ENCODE measurements at regions not wholly inside any gene's neighbourhood (a gene's known extent, or its start where the extent isn't known, plus 50 kb on each side); places are given as distances from the start of the nearest gene placed in this dataset.

- intact Hi-C loops (cut with micrococcal nuclease): no loop called here
Observed at GRCh38 chr7:85457911-85458310, 271.1 kb upstream of the SEMA3D start.

- intact Hi-C loops (cut with micrococcal nuclease): no loop called here
Observed at GRCh38 chr7:85456254-85456653, 269.4 kb upstream of the SEMA3D start.

DNA sequence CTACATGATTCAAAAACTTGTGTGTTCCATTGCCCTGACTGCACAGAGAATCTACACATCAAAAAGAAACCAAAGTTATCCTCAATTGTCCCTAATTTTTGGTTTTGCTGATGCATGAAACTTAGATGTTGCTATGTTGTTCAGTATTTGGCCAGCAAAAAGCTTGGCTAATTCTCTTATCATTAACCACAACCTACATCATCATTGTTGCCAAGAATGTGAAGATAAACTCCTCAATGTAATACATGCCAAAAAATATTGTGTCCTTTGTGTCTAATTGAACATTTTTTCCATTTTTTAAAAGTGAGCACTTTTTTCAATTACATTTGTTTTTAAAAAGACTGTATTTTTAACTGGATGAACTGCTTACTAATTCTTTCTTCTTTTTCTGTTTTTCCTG, 268.0 kb upstream of the SEMA3D start:
- intact Hi-C loops (cut with micrococcal nuclease): no loop called here

- intact Hi-C loops (cut with micrococcal nuclease): no loop called here
Observed at GRCh38 chr7:85452674-85453073, 265.8 kb upstream of the SEMA3D start.

DNA sequence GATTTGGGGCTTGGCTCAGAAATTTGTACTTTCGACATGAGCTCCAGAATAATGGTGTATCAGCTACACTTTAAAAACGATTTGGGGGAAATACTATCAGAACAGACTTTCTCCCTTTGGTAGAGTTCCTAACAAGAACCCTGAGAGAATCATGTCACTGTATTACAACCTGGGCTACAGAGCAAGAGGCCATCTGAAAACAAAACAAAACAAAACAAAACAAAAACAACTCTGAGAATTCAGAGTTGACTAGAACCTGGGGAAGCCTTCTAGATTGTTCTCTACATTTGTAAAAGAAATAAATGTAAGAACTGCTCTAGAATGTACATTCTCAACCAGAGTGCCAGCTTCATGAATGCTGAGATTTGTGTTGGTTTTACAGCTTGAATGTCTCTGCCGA, 262.6 kb upstream of the SEMA3D start:
- intact Hi-C loops (cut with micrococcal nuclease): no loop called here

DNA sequence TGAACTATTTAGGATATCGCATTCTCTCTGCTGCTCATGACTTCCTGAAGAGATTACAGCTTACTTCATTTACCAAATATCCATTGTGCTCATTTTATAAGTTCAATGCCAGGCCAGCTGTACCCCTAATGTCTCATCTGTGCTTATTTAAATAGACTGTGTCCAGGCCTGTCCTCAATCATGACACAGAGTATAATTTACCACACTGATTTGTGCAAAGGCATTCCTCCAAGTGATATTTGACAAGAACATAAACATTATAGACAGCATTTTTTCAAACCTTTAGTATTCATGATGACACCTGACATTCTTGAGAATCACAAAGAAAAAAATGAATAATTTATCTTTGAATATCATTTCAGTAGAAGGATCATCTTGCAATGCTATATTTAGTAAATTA, 260.1 kb upstream of the SEMA3D start:
- intact Hi-C loops (cut with micrococcal nuclease): no loop called here

- intact Hi-C loops (cut with micrococcal nuclease): no loop called here
Observed at GRCh38 chr7:85426487-85426960, 239.7 kb upstream of the SEMA3D start.

GRCh38 chr7:85424298-85424697, 237.4 kb upstream of the SEMA3D start:
- intact Hi-C loops (cut with micrococcal nuclease): no loop called here

DNA sequence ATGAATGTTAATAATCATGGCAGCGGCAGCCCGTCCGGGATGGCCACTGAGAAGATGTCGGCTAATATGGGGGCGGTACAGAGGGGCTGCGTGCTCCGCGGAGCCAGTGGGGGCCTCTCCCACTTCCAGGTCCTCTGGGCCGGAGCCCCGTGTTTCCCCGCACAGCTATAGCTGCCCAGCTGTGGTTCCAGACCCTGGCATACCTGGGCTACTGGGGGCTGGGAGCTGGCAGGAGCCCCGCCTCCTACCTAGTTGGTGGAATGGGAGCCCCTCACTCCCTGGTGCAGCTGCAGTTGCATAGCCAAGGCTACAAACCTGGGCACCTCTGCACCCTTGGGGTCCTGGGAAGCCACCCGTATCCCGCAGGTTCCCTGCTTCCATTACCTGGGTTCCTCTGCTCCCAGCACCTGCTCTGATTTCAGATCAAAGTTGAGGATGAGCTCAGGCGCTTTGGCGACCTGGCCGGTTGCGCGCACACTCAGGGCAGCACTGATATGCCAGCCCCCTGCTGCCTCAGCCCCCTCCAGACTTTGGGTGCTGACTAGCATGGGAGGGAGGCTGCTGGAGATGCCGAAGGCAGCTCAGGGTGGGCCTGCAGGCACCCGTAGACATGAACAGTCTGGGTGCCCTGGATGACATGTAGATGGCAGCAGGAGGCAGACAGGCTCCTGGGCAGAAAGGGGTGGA, 236.5 kb upstream of the SEMA3D start:
- intact Hi-C loops (cut with micrococcal nuclease): no loop called here

- intact Hi-C loops (cut with micrococcal nuclease): no loop called here
Observed at GRCh38 chr7:85415743-85416142, 228.9 kb upstream of the SEMA3D start.

GRCh38 chr7:85413718-85414117, 226.9 kb upstream of the SEMA3D start:
- intact Hi-C loops (cut with micrococcal nuclease): no loop called here

DNA sequence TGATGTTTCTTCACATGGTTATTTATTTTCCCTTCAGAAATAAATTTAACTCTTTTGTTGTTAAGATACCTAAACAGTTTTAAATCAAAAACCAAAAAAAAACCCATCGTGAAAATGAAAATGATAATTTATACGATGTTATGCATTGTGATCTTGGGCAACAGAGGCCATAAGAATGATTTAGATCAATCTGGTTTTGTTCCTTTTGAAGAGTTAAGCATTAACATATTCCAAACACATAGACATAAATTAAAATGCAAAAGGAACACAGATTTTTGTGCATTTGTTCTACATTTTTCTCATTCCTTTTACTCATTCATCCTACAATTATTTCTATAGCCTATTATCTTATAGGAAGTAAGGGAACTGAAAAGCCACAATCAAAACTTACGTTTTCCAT, 226.1 kb upstream of the SEMA3D start:
- intact Hi-C loops (cut with micrococcal nuclease): no loop called here

DNA sequence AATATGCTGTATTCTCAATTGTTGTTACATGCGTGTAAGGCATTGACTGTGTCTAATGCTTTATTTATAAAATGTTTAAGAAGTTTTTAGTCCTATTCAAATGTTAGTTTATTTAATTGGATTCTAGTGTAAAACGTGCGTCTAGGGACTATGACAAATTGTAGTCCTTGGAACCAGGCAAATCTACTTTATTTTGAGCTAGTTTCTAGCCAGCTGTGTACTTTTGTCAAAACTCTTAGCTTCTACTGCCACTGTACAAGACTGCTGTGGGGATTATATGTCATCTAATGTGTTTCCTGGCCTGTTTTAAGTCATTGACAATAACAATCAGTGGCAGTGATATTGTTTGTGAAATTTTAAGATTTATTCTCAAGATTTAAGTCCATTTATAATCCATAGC, 220.5 kb upstream of the SEMA3D start:
- intact Hi-C loops (cut with micrococcal nuclease): no loop called here

DNA sequence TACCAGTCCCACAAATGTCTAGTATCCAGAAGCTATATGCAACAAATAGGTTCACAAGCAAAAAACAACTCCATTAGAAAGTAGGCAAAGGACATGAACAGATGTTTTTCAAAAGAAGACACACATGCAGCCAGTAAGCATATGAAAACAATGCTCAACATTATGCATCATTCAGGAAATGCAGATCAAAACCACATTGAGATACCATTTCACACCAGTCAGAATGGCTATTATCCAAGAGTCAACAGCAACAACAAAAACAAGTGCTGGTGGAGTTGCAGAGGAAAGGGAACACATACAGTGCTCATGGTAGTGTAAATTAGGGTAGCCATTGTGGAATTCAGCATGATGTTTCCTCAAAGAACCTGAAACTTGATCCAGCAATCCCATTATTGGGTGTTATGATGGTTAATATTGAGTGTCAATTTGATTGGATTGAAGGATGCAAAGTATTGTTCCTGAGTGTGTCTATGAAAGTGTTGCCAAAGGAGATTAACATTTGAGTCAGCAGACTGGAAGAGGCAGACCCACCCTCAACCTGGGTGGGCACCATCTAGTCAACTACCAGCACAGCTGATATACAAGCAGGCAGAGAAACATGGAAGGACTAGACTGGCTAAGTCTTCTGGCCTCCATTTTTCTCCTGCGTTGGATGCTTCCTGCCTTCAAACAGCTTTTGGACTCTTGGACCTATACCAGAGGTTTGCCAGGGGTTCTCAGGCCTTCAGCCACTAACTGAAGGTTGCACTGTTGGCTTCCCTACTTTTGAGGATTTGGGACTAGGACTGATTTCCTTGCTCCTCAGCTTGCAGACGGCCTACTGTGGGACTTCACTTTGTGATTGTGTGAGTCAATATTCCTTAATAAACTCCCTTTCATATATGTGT, 218.4 kb upstream of the SEMA3D start:
- intact Hi-C loops (cut with micrococcal nuclease): no loop called here

- intact Hi-C loops (cut with micrococcal nuclease): no loop called here
Observed at GRCh38 chr7:85396676-85397075, 209.8 kb upstream of the SEMA3D start.

DNA sequence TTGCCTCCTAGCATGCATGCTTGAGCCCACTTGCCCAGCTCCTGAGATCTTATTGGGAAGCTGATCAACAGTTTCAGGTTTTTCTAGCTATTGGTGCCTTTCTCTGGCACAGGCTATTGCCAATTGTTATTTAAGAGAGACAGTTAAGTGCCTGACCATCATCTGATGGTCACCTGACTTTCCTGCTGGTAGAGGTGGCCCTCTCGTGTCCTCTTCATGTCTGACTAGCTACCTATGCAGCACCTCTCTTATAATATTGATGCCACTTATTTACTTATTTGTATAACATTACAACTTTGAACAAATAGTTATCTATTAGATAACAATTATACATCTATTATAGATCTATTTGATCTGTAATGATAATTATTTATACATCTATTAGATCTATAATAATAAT, 205.9 kb upstream of the SEMA3D start:
- intact Hi-C loops (cut with micrococcal nuclease): no loop called here

DNA sequence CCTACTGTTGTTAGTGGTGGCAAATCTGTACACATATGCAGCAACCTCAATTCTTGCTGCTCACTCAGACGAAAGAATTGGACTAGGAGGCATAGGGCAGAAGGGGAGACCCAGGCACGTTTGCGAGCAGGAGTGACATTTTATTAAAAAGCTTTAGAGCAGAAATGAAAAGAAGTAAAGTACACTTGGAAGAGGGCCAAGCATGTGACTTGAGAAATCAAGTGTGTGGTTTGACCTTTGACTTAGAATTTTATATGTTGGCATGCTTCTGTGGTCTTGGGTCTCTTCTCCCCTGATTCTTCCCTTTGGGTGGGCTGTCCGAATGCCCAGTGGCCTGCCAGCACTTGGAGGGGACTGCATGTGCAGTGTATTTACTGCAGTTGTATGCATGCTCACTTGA, 205.5 kb upstream of the SEMA3D start:
- intact Hi-C loops (cut with micrococcal nuclease): no loop called here

GRCh38 chr7:85386460-85386859, 199.6 kb upstream of the SEMA3D start:
- intact Hi-C loops (cut with micrococcal nuclease): no loop called here

- intact Hi-C loops (cut with micrococcal nuclease): no loop called here
Observed at GRCh38 chr7:85384392-85384791, 197.5 kb upstream of the SEMA3D start.

DNA sequence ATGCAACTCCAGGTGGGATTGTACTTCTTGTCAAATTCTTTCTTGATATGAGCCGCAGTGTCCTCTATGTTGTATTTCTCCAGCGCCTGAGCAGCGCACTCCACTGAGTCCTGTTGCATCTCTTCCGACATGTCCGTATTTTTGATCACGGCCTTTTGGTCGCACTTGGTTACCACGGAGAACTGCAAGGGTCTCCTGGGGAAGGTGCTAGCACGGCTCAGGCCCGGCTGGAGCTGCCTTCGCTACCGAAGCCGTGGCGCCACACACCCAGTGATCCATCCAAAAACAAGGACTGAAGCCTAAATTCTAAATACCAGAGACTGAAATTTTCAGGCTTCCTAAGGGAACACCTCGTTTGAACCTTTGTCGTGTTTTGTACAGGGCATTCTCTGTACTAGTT, 194.4 kb upstream of the SEMA3D start:
- intact Hi-C loops (cut with micrococcal nuclease): no loop called here

- intact Hi-C loops (cut with micrococcal nuclease): no loop called here
Observed at GRCh38 chr7:85376589-85376988, 189.7 kb upstream of the SEMA3D start.

GRCh38 chr7:85356916-85357315, 170.1 kb upstream of the SEMA3D start:
- intact Hi-C loops (cut with micrococcal nuclease): no loop called here

GRCh38 chr7:85343484-85343883, 156.6 kb upstream of the SEMA3D start:
- intact Hi-C loops (cut with micrococcal nuclease): no loop called here

Measured in T-helper 2 cell treated with Interferon-gamma antibody and Interleukin-4, amounts not matched to agents 100 ng/mL and 5 ng/mL, for 36 hours (primary cell).